Right lobe of liver (tissue), 4 donors: ENCODE measurements at regions not wholly inside any gene's neighbourhood (a gene's known extent, or its start where the extent isn't known, plus 50 kb on each side); places are given as distances from the start of the nearest gene placed in this dataset.

Experiments
- POLR2A ChIP-seq: fragments of 450-650 bp; IDR thresholded peaks from one replicate; pipeline ENCODE4 v1.6.1; 2017; ENCODE audit warnings: antibody characterized with exemption, mild to moderate bottlenecking
- TF ChIP-seq, protein P1 (sequence below), 4 donors: fragments of 200-600 bp in 3 of 4; fragments of 450-650 bp in 1 of 4; IDR thresholded peaks; one replicate each; pipeline versions ENCODE4 v1.5.1 to v1.8.0; 2016 to 2022; ENCODE audit warnings: antibody characterized with exemption in 4 of 4, mild to moderate bottlenecking in 2 of 4
- donor health status: DM: no; HTN: no; CAD: no.
- donor health status: DM: no; HTN: no; CAD: no.
- donor health status: DM: no; HTN: yes; CAD: no.

GRCh38 chr12:58487678-58488161 lies 432.6 kb downstream of the LRIG3 start:
- TF ChIP-seq, protein P1, sequence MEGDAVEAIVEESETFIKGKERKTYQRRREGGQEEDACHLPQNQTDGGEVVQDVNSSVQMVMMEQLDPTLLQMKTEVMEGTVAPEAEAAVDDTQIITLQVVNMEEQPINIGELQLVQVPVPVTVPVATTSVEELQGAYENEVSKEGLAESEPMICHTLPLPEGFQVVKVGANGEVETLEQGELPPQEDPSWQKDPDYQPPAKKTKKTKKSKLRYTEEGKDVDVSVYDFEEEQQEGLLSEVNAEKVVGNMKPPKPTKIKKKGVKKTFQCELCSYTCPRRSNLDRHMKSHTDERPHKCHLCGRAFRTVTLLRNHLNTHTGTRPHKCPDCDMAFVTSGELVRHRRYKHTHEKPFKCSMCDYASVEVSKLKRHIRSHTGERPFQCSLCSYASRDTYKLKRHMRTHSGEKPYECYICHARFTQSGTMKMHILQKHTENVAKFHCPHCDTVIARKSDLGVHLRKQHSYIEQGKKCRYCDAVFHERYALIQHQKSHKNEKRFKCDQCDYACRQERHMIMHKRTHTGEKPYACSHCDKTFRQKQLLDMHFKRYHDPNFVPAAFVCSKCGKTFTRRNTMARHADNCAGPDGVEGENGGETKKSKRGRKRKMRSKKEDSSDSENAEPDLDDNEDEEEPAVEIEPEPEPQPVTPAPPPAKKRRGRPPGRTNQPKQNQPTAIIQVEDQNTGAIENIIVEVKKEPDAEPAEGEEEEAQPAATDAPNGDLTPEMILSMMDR (IDR thresholded peaks at IDR 0.05), result no peak
- no peak for TF ChIP-seq POLR2A
